ENCODE measurements at regions not wholly inside any gene's neighbourhood (a gene's known extent, or its start where the extent isn't known, plus 50 kb on each side); places are given as distances from the start of the nearest gene placed in this dataset.

GRCh38 chr7:110601710-110602109 is 489.2 kb upstream of the LRRN3 start:
- intact Hi-C loops (cut with DNase I) = no loop called here
- Histone ChIP-seq H3K4me3 (no peak overlapping the region), H3K27ac (no peak overlapping the region), H3K27me3 (ENCODE audit: insufficient read depth in 3 of 3, low read length in 2 of 3) (no peaks in the 10 kb centered on the region), H3K4me1 (no peaks in the 10 kb centered on the region), H3K36me3 (ENCODE audit: insufficient read depth in 1 of 2, low read depth in 1 of 2) (no peaks in the 10 kb centered on the region), H3K9me3 (no peaks in the 10 kb centered on the region)
- no peak for ATAC-seq
- WGBS, 3 donors = 54 to 78% (median 60%) methylated on average over 1 of the region's 1 CpG
- no peak for DNase-seq
- no peak for TF ChIP-seq CTCF (IDR thresholded peaks at IDR 0.05)

- 86 to 89% (median 88%) methylated on average over 4 of the region's 4 CpGs for WGBS, 3 donors
- Histone ChIP-seq H3K4me3 (no peak overlapping the region), H3K9me3 (no peaks in the 10 kb centered on the region), H3K27ac (no peak overlapping the region), H3K36me3 (ENCODE audit: insufficient read depth in 1 of 2, low read depth in 1 of 2) (no peaks in the 10 kb centered on the region), H3K27me3 (ENCODE audit: insufficient read depth in 3 of 3, low read length in 2 of 3) (no peaks in the 10 kb centered on the region), H3K4me1 (no peaks in the 10 kb centered on the region)
- no peak for ATAC-seq
- intact Hi-C loops (cut with DNase I) = no loop called here
- TF ChIP-seq CTCF (IDR thresholded peaks at IDR 0.05) = no peak
- DNase-seq = no peak
These were observed 486.7 kb upstream of the LRRN3 start for GRCh38 chr7:110604206-110604605.

GRCh38 chr7:110604885-110605284 is 486.0 kb upstream of the LRRN3 start:
- Histone ChIP-seq H3K4me1 (no peaks in the 10 kb centered on the region), H3K27ac (no peak overlapping the region), H3K36me3 (ENCODE audit: insufficient read depth in 1 of 2, low read depth in 1 of 2) (no peaks in the 10 kb centered on the region), H3K27me3 (ENCODE audit: insufficient read depth in 3 of 3, low read length in 2 of 3) (no peaks in the 10 kb centered on the region), H3K4me3 (no peak overlapping the region), H3K9me3 (no peaks in the 10 kb centered on the region)
- no peak for TF ChIP-seq CTCF (IDR thresholded peaks at IDR 0.05)
- ATAC-seq (no peak), DNase-seq (no peak)
- intact Hi-C loops (cut with DNase I) = no loop called here

- Histone ChIP-seq H3K27me3 (ENCODE audit: insufficient read depth in 3 of 3, low read length in 2 of 3) (no peaks in the 10 kb centered on the region), H3K4me3 (no peak overlapping the region), H3K4me1 (no peaks in the 10 kb centered on the region), H3K36me3 (ENCODE audit: insufficient read depth in 1 of 2, low read depth in 1 of 2) (no peaks in the 10 kb centered on the region), H3K27ac (no peak overlapping the region), H3K9me3 (no peaks in the 10 kb centered on the region)
- intact Hi-C loops (cut with DNase I) = no loop called here
- DNase-seq (no peak), ATAC-seq (no peak)
- TF ChIP-seq CTCF (IDR thresholded peaks at IDR 0.05) = no peak
- WGBS, 3 donors = 68 to 85% (median 78%) methylated on average over 4 of the region's 4 CpGs
These were observed 483.7 kb upstream of the LRRN3 start for GRCh38 chr7:110607050-110607857.

GRCh38 chr7:110609336-110609735 is 481.6 kb upstream of the LRRN3 start:
- ATAC-seq = no peak
- H3K27me3 ChIP-seq (ENCODE audit: insufficient read depth in 3 of 3, low read length in 2 of 3) = no peaks in the 10 kb centered on the region

More at GRCh38 chr7:110609336-110609735, 481.6 kb upstream of the LRRN3 start:
- Histone ChIP-seq H3K36me3 (ENCODE audit: insufficient read depth in 1 of 2, low read depth in 1 of 2) (no peaks in the 10 kb centered on the region), H3K27ac (no peak overlapping the region), H3K4me3 (no peak overlapping the region), H3K9me3 (no peaks in the 10 kb centered on the region), H3K4me1 (no peaks in the 10 kb centered on the region)
- TF ChIP-seq CTCF (IDR thresholded peaks at IDR 0.05) = no peak
- no peak for DNase-seq
- intact Hi-C loops (cut with DNase I) = no loop called here
